HL-60 (cell line): ENCODE measurements at regions not wholly inside any gene's neighbourhood (a gene's known extent, or its start where the extent isn't known, plus 50 kb on each side); places are given as distances from the start of the nearest gene placed in this dataset.

Experiments used
- CTCF ChIP-seq: IDR thresholded peaks from one replicate; pipeline ENCODE4 v1.5.1; 2011; ENCODE audit warnings: low read length, control low read depth, inconsistent platforms; ENCODE audit not compliant: insufficient read depth
- GABPA ChIP-seq: IDR thresholded peaks from 2 replicates; pipeline ENCODE4 v1.6.1; 2012; ENCODE audit warnings: low read depth
- TF ChIP-seq, protein P1 (sequence below): IDR thresholded peaks from 2 replicates; pipeline ENCODE4 v1.6.1; 2012; ENCODE audit warnings: low read depth; ENCODE audit not compliant: insufficient replicate concordance

DNA sequence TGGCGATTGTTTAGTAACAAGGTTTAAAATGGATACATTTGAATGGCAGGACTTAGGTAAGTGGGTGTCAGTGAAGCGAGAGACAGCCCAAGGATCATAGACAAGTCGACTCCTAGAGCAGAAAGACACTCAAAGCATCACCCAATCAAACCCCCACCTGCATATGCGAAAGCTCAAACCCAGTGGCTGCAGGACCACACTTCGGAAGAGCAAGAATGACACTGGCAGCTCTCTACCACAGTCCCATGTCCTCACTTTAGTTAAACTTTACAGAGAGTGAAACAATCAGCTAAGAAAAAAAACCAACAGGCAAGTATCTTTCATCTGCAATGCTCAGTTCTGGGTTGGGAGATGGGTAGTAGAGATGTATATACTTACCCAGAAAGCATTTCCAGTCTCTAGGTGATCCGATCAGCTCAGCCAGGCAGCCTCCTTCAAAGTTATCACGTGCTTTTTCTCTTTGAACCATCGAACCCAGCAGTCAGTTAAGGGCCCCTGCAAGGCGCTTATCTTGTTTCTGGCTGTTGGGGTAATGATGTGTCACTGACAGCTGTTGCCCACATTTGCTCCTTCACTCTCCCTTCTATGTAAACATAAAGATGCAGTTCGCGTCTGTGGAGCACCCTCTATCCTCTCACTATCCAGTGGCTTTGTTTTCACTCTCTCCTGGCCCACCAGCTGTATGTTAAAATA lies 357.5 kb upstream of the ID2 start:
- TF ChIP-seq CTCF = no peak
- TF ChIP-seq, protein P1, sequence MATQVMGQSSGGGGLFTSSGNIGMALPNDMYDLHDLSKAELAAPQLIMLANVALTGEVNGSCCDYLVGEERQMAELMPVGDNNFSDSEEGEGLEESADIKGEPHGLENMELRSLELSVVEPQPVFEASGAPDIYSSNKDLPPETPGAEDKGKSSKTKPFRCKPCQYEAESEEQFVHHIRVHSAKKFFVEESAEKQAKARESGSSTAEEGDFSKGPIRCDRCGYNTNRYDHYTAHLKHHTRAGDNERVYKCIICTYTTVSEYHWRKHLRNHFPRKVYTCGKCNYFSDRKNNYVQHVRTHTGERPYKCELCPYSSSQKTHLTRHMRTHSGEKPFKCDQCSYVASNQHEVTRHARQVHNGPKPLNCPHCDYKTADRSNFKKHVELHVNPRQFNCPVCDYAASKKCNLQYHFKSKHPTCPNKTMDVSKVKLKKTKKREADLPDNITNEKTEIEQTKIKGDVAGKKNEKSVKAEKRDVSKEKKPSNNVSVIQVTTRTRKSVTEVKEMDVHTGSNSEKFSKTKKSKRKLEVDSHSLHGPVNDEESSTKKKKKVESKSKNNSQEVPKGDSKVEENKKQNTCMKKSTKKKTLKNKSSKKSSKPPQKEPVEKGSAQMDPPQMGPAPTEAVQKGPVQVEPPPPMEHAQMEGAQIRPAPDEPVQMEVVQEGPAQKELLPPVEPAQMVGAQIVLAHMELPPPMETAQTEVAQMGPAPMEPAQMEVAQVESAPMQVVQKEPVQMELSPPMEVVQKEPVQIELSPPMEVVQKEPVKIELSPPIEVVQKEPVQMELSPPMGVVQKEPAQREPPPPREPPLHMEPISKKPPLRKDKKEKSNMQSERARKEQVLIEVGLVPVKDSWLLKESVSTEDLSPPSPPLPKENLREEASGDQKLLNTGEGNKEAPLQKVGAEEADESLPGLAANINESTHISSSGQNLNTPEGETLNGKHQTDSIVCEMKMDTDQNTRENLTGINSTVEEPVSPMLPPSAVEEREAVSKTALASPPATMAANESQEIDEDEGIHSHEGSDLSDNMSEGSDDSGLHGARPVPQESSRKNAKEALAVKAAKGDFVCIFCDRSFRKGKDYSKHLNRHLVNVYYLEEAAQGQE = no peak
- no peak for TF ChIP-seq GABPA
